ENCODE measurements at regions not wholly inside any gene's neighbourhood (a gene's known extent, or its start where the extent isn't known, plus 50 kb on each side); places are given as distances from the start of the nearest gene placed in this dataset.

DNA sequence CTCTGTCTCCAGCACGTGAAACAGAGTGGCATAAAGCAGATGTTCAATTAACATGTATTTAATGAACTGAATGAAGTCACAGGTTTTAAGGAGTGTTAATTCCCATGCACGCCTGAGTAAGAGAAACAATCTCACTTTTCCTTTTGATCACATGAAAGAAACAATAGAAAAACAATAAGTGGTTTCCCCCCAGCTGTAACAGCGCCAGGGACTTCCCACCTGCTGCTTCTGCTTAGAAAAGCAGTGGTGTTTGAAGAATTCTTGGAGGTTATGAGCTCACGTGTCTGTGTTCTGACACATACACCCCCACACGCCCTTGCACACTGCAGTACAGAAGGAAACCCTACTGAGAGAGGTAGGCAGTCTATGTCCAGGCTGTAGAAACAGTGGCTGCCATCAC, 51.3 kb upstream of the FRMD4A start:
- TF ChIP-seq, protein P1, sequence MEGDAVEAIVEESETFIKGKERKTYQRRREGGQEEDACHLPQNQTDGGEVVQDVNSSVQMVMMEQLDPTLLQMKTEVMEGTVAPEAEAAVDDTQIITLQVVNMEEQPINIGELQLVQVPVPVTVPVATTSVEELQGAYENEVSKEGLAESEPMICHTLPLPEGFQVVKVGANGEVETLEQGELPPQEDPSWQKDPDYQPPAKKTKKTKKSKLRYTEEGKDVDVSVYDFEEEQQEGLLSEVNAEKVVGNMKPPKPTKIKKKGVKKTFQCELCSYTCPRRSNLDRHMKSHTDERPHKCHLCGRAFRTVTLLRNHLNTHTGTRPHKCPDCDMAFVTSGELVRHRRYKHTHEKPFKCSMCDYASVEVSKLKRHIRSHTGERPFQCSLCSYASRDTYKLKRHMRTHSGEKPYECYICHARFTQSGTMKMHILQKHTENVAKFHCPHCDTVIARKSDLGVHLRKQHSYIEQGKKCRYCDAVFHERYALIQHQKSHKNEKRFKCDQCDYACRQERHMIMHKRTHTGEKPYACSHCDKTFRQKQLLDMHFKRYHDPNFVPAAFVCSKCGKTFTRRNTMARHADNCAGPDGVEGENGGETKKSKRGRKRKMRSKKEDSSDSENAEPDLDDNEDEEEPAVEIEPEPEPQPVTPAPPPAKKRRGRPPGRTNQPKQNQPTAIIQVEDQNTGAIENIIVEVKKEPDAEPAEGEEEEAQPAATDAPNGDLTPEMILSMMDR (IDR thresholded peaks at IDR 0.05) = no peak
- TF ChIP-seq NRF1 (IDR thresholded peaks at IDR 0.05; ENCODE audit: low read depth, low read length) (no peak), RAD21 (IDR thresholded peaks at IDR 0.05; ENCODE audit: low read length) (no peak), SMC3 (IDR thresholded peaks at IDR 0.05; ENCODE audit: low read depth, low read length) (no peak), YY1 (IDR thresholded peaks at IDR 0.05; ENCODE audit: low read depth) (no peak), CHD2 (IDR thresholded peaks at IDR 0.05; ENCODE audit: low read length, partially characterized antibody) (no peak), ELF1 (IDR thresholded peaks at IDR 0.05) (no peak), USF2 (IDR thresholded peaks at IDR 0.05; ENCODE audit: borderline replicate concordance, low read depth, low read length) (no peak), RXRA (IDR thresholded peaks at IDR 0.05; ENCODE audit: borderline replicate concordance, low read depth) (no peak), POLR2AphosphoS5 (IDR thresholded peaks at IDR 0.05; ENCODE audit: low read depth, low read length) (no peak), TAF1 (IDR thresholded peaks at IDR 0.05; ENCODE audit: borderline replicate concordance, low read depth, low read length) (no peak), GATA2 (CRISPR knock-in tag; IDR thresholded peaks at IDR 0.05) (no peak)

All from SK-N-SH (cell line).